HG03108 (cell line): ENCODE measurements at regions not wholly inside any gene's neighbourhood (a gene's known extent, or its start where the extent isn't known, plus 50 kb on each side); places are given as distances from the start of the nearest gene placed in this dataset.

Source experiments
- ATAC-seq: cut with Tn5 transposase; IDR thresholded peaks from one replicate; pipeline ENCODE4 v1.9.1; 2021; ENCODE audit warnings: moderate library complexity; ENCODE audit not compliant: unreplicated experiment

DNA sequence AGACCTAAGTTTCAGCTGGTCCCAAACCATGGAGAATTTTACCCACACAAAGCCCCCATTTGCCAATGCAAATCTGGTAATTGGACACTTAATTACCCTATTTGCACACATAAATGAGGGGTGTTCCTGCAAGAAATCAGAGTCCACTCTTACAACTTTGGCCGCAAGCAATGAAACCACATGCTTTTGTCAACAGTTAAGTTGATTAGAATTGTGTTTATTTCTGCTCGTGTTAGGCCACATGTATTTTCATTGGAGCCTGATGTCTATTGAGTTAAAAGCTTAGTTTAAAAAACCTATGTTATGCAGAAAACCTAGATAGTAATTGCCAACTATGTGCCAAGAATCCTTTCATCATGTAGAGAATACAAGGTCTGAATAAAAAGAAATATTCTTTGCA is 153.8 kb upstream of the CMC1 start:
- ATAC-seq, result no peak

DNA sequence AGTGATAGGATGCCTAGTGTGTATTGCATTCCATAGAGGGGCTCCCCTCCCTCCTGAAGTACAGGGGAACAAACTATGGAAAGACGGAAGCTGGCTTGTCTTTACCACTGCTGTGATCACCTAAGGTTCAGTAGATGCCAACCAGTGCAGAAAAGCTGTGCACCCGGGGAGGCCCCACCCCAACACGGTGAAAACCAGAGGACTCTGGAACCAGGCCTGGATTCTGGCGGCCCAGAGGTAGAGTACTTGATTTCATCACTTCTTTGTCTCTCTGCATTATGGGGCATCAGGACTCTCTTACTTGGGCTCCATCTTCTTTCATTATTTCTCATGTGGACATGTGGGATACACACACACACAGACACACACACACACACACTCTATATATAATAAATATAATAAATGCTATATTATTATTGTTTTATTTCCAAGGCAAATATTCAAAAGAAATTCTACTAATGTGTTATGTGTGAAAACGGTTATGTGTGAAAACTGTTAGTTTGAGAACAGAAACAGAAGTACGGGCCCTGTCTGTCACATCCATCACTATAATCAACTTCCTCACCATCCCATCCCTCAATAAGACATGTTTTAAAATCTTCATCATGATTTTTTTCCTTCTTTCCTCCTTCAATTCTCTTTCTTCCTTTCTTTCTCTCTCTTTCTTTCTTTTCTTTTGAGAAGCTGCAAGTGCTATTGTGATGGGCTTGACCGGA is 152.4 kb upstream of the CMC1 start:
- no peak for ATAC-seq

DNA sequence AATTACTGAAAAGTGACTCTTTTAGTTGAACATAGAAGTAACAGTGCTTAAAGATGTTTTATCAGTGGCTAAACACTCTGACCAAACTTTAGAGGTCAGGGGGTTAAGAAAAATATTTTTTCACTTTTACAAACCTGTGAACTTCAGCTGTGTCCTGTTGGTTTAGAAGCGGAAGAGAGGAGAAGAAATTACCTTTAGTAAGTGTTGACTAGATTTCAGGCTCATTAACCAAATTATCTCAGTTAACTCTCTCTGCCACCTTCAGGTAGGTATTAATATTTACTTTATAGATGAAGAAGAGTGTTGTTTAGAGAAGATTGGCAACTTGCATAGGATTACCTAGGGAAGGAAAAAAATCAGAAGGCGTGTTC is 151.9 kb upstream of the CMC1 start:
- ATAC-seq, result no peak

DNA sequence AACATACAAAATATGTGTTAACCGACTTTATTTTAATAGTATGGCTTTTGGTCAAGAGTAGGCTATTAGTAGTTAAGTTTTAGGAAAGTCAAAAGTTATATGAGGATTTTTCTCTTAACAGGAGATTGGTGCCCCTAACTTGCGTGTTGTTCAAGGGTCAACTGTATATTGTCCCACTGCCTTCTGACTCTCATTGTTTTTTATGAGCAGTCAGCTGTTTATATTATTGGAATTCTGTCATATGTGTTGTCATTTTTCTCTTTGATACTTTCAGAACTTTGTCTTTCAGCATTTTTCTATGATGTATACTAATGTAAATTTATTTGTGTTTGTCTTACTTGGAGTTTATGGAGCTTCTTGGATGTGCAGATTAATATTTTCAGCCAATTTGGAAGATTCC is 142.1 kb upstream of the CMC1 start:
- ATAC-seq, result no peak

DNA sequence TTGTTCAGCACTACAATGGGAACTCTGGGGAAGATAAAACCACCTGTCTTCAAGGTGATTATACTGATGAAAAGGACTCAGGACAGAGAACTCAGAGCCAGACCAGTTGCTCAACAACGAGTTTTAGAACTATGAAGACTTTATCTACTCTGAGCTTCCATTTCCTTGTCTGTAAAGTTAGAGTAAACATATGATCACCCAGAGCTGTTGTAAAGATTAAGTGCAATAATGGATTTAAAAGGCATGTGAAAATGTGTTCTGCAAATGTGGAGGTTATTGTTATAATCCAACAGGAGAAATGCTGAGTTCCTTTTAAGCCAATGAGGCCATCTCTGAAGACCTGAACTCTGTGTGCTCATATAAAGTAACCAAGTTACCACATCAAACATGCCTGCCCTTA is 139.7 kb upstream of the CMC1 start:
- no peak for ATAC-seq

DNA sequence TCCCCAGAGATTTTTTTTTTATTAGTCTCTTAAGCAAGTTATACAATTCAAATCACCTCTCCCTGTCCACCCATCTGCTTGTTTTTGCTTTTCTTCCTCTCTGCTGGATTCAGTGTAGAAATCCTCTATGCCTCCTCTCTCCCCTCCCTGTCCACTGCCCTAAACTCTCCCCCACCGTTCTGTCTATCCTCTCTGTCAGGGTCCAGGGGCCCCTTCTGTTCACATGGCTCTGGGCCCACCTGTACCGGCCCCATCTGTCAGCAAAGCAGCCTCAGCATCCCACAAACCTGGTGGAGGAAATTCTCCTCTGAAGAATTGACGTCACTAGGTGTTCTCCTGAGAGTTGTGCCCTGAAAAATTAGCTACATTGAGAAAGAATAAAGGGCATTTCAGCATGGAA is 137.6 kb upstream of the CMC1 start:
- ATAC-seq, result no peak

DNA sequence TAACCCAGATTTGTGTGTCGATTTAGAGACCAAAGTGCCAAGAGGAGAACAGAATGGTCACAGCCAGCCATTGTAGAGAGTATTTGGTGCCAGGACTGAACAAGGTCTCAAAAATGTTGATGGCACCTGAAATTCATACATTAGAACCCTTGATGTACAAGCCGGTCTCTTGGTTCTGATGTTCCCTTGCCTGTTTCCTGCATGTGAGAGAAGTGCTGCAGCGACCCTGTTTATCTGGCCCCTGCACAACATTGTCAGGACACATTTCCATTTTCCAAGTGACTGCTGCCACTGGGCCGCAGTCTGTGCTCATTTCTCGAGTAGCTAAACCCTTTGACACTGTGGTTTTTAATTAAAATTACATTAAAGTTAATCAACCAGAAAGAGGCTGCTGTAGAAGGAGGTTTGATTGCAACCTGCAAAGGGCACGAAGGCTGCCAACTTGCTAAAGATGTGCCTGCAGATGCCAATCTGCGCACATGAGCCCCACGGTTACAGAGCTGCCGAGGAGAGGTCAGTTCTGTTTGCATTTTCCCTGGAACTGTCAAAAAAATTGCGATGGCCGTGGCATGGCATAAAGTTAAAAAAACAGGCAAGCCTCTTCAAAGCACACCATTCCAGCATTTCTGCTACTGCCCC is 136.4 kb upstream of the CMC1 start:
- no peak for ATAC-seq

DNA sequence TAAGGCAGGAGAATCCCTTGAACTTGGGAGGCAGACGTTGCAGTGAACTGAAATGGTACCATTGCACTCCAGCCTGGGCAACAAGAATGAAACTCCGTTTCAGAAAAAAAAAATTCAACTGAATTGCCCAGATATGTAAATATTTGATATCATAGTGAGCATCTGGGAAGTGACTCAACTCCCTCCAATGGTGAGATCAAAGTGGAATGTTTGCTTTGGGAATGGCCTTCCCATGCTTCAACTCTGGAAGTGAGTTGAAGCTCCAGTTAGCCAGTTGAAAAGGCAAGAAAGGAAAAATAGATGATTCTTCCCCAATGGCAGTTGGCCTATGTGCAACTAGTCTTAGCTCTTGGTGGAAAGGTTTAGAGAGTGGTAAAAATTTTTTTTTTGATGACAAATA is 131.6 kb upstream of the CMC1 start:
- no peak for ATAC-seq

DNA sequence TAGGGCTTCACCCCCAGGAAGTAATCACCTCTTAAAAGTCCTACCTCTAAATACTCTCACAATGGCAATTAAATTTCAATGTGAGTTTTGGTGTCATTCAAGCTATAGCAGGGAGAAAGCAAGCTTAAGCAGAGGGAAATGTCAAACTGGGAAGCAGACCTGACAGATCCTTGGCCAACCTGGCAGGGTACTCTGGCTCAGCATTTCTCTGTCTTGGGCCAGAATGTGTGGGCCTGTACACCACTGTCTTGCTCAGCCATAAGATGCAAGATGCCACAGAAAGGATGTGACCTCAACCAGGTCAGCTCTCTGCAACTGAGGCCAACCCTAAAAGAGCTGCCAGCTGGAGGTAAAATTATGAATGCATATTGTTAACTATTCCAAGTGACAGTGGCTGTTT is 130.6 kb upstream of the CMC1 start:
- no peak for ATAC-seq

DNA sequence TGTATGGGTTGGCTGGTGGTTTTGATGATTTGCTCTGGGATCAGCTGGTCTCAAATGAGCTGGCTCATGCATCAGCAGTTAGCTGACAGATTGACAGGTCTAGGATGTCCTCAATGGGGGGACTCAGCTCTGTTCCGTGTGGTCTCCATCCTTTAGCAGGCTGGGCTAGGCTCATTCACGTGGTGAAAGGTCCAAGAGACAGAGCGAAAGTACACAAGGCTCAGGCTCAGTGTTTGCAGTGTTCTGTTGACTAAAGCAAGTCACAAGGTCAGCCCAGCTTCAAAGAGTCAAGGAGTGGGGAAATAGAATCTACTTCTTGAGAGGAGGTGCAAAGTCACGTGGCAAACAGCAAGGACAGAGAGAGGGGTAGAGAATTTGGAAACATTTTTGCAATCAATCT is 126.5 kb upstream of the CMC1 start:
- no peak for ATAC-seq

DNA sequence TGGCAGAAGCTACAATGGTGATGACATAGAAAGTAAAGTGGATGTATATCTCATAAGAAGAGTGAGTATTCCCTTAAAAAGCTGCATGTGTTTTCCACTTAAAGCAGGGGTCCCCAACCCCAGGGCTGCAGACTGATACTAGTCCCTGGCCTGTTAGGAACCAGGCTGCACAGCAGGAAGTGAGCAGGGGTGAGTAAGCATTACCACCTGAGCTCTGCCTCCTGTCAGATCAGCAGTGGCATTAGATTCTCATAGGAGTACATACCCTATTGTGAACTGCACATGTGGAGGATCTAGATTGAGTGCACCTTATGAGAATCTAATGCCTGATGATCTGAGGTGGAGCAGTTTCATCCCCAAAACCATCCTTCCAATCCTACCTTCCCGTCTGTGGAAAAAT is 126.1 kb upstream of the CMC1 start:
- no peak for ATAC-seq

DNA sequence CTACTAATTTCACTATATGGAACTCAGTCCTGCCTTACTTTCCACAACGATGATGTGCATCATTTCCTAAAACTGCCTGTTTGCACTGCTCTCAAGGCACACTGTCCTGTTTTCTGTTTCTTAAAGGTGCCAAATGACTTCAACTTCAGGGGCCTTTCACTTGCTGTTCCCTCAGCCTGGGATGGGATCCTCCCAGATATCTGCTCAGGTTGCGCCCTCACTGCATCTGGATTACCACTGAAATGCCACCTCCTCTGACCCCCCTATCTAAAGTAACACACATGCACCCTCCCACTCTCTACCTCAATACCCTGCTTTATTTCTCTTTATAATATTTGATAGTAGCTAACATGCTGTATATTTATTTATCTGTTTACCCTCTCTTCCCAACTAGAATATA is 123.8 kb upstream of the CMC1 start:
- no peak for ATAC-seq

DNA sequence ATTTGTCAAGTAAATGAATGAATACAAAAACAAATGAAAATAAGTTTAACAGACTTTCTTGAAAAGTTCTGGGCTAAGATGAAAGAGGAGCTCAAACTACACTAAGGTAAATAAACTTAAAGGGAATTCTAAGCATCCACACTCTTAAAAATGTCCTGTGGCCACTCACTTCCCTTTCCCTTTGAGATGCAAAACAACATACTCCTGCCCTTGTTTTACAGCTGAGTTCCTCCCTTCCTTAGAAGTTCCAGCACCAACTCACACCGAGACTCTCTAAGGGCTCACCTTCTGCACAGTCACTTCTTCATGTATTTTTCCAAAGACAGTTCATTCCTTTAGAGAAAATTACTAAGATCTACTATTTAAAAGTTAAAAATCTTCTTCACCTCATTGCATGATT is 123.3 kb upstream of the CMC1 start:
- no peak for ATAC-seq

DNA sequence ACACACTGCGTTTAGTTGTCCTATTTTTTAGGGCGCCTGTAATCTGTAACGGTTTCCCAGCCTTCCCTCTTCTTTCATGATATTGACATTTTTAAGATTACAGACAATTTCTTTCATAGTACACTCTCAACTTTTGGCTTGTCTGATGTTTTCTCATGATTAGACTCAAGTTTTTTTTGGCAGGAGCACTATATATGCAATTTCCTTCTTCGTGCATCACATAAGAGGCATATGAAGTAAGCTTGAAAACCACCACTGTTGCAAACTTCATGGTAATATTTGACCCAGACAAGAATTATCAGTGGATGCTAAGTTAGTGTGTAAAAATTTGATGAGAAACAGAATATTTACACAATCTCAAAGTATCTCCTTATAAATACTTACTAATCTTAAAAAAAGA is 119.2 kb upstream of the CMC1 start:
- no peak for ATAC-seq

DNA sequence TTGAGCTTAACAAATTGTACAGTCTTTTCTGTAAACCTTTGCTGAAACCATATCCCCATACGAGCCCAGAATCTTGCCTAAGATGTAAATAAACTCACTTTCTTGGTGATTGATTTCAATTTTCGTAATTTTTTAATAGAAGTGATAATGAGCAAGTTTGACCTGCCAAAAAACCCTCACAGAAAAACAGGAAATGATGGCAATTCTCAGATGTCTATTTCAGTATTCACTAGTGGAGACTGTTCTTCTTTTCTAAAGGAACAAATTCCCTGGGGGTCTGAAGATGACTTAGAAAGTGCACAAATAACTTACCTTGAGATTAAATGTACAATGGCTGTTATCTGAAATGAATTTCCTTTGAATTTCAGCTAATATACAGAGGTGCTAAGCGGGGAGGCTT is 116.5 kb upstream of the CMC1 start:
- no peak for ATAC-seq

DNA sequence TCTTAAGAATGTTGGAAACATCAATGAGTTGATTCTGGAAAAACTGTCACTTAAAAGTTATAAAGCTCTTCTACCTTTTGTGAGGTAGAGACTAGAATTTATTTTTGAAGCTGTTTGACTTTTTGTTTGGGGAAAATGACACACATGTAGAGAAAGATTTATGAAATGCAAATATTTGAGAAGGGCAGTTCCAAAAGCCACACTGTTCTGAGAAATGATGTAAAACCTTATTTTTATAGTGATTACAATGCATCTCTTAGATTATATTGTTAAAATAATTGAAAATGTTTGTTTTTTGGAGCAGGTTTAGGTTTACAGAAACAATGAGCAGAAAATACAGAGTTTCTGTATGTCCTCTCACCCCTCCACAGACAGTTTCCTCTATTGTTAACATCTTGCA is 116.1 kb upstream of the CMC1 start:
- no peak for ATAC-seq

DNA sequence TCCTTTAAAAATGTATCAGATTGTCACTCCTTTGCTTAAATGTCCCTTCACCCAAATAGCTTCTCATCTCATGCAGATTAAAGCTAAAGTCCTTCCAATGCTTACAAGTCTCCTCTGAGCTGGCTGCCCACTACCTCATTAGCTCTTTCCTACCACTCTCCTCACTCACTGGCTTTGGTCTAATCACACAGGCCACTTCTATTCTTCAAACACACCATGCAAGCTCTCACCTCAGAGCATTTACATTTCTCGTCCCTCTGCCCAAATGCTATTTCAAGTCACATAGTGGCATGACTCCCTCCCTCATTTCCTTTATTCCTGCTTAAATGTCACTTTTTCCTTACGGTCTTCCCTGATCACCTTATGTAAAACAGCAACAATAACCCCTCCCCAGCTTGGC is 110.6 kb upstream of the CMC1 start:
- no peak for ATAC-seq

DNA sequence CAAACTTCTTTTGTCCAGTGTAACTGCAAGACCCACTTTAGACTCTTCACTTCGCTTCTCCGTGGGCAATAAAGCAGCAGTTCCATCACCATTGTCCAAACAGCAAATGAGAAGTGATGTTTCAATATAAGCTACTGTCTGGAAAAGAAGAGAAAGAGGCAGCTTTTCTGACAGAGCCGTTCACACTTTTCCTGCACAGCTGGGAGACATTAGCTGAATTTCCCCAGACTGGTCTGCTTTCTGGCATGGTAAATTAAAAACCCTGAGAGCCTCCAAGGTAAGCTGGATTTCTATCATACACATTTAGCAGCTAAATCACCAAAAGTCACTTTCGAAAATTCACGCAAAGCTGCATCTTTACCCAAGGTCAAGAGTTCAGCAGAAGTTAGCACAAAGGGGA is 108.5 kb upstream of the CMC1 start:
- no peak for ATAC-seq

DNA sequence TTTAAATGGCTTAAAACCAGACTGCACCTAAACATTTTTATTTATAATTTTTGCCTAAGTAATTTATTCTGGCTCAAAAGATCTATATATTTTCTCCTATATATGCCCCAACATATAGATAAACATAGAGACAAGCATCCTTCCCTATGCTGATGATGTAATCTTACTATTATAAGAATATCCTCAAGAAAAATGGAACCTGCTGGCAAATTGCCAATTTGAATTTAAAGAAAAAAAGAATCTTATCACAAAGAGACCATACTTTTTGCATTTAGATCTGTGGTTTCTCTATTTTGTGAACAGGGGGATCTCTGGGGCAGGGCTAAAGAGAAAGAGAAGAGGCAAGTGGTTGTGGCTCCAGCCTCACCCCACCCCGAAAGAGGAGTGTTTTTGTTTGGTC is 107.2 kb upstream of the CMC1 start:
- no peak for ATAC-seq

DNA sequence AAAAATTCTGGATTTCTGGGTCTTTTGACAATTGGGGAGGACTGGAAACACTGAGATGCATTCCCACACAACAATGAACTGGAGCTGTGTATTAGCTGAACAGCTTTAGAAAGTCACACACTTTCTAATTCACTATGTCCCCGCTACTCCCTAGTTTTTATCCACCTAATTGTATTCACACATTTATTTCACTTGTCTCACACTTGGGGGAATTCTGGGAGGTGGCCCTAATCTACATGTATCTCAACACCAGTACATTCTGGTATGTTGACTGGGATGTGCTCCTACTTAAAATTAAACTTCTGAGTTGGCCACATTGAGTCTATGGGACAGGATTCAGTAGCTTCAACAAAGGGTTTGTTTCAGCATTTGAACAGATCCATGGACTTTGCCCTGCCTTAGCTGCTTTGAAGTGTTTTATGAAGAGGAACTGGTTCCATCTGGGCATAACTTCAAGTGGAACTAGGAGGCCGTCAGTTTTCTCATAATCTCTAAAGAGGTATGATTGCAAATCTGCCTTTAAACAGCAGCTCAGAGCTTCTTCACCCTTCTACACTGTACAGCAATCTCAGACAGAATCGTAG is 106.5 kb upstream of the CMC1 start:
- no peak for ATAC-seq

DNA sequence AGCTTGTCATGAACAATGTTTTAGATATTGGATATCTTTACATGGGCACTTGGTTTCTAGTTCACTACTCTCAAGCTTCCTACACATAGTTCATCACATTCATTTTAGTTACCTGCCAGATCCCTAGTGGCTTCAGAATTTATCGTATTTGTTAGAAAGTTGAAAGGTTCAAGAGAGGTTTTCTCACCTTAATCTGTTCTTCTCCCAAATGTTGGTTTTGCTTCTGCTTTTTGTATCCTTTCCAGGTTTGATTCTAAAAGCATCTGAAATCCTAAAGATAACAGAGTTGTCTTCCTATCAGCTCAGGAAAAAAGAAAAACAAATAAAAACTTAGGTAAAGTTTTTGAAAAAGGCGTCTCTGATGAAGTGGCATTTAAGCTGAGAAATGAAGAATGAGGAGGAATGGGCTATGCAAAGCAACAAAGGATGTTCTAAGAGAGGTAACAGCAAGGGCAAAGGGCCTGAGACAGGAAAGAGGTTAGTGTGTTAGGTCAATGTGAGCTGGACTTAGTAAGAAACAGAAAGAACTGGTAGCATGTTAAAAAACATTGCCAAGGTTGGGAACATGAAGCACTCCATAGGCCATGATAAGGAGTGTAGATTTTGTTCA is 104.7 kb upstream of the CMC1 start:
- no peak for ATAC-seq

DNA sequence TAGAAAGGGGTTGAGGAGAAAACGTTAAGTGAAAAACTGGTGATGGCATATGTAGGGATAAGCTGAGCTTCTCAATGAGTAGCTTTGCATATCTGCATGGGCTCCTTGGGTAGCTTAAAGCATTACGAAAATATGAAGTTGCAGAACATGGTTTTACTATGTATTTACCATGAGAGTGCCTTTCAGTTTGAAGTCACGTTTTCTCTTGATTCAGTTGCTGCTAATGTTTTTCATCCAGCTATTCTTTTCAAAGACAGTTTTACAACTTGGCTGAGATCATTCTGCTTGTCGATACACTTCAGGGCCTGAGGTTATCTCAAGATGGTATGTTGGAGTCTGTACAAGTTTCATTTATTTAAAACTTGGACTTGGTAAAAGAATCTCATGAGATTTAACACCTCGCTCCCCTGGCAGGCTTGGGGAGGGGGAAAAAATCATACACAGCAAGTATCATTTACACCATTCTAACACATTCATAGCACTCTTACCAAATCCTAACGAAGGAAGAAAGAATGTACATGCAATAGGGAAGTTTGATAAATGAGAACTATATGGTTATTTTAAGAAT is 103.3 kb upstream of the CMC1 start:
- no peak for ATAC-seq
